Activated effector memory CD4-positive, alpha-beta T cell treated with Interleukin-2 at 50 U/mL for 16 hours (primary cell): ENCODE measurements at regions not wholly inside any gene's neighbourhood (a gene's known extent, or its start where the extent isn't known, plus 50 kb on each side); places are given as distances from the start of the nearest gene placed in this dataset.
A peak's percentile ranks its signal among the peaks of the same experiment; 100 is the strongest.
"Not testable (repeated sequence)": the region's sequence is repeated elsewhere in the genome, so short reads cannot be mapped to it uniquely, and the experiment has no call there.

Experiments used
- DNase-seq: peaks from one replicate; pipeline ENCODE4 v3.0.0-alpha.2; 2020

DNA sequence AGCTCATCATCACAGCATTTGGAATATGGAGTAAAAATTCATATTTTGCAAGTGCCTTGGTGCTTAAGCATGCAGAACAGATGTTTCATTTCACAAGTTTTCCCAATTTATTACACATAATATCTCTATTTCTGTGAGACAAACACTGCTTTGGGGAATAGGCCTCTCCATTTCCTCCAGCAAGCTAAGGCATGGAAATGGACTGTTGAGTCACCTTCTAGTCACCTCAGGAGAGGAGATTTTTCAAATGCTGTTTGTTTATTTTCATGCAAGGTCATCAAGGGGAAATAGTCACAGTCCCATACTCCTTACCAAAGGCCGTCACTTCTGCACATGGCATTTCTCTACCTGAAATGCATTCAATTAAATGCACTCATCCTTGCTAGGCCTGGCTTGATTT lies 57.4 kb upstream of the NUTM2D start:
- not testable (repeated sequence) for DNase-seq

DNA sequence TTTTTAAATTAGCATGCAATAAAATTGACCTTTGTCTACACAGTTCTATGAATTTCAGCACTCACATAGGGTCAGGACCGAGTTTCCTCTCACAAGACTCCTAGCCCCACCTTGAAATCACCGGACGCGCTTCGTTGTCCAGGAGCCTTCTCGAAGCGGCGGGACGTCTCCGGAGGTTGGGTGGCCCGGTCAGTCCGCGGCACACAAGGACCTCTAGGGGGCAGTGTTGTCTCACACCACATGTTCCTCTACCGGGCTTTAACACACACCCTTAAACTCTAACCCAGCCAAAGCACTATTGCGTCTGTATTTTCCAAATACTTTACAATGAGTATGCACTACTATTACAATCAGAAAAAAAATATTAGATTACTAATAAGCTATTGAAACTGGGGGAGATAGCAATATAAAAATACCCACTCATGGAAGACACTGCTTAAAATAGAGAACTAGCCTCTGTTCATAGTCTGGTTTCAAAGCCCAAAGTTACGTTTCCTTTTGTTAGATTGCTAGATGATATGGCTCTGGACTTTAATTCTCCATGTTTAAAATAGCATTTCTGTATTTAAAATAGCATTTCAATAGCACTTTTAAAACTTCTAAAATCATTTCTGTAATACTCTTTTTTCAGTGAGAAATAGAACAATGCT lies 56.0 kb upstream of the NUTM2D start:
- peak; percentile 5 for DNase-seq

DNA sequence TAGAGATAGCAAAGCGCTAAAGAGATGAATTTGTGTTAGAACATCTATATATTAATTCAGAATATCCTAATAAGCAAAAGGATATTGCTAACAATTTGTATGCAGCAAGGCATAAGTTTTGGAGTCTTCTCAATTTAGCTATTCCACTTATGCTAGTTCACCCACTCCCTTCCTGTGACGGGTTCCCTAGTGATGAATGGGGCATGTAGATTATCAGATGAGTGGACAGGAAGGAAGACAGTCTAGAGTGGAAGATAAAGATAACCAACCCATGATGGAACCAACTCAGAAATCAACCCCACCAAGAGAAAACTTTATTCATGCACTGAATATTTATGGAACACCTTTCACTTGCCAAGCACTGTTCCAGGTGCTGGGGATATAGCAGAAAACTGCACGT lies 55.4 kb upstream of the NUTM2D start:
- DNase-seq: not testable (repeated sequence)

DNA sequence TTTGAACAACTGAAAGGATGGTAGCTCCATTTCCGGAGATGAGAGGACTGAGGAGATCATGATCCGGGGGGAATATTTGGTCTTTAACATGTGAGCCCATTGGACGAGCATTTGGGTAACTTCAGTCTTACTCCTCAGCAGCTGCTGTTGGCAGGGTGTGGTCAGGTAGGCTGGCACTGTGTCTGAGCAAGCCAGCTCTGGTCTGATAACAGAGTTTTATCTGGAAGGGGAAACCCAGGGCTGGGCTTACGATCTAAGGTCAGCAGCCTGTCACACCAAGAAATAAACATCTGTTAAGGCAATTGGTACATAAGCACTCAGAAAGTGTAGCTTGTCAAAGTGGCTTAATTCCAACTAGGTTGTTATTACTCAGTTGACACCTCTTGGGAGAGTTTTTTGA lies 53.8 kb upstream of the NUTM2D start:
- DNase-seq: not testable (repeated sequence)

DNA sequence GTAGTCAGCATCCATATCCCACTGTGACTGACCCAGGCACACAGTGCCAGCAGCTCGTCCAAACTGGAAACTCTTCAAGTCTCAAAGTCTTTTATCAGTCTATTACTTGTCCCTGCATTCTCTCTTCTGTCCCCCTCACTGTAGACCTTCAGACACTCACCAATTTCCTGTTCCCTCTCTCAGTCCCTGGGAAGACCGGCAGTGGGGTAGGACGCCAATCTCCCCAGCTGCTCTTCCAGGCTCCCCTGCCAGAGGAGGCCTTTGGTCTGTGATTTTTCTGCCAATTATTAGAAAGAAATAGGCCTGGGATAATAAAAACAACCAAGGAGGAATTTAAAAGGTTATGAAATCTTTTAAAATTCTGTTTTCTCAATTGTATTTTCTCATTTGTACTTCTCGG lies 50.9 kb upstream of the NUTM2D start:
- DNase-seq: not testable (repeated sequence)
